Esophagus (tissue), 2 donors: ENCODE measurements at regions not wholly inside any gene's neighbourhood (a gene's known extent, or its start where the extent isn't known, plus 50 kb on each side); places are given as distances from the start of the nearest gene placed in this dataset.

ENCODE experiments used
- H3K27ac ChIP-seq, 2 donors: one replicate each; pipeline ENCODE4 v1.5.1; 2013; ENCODE audit warnings: low read depth in 2 of 2, mild to moderate bottlenecking in 2 of 2, inconsistent platforms in 1 of 2, low read length in 1 of 2, moderate library complexity in 1 of 2
- H3K27me3 ChIP-seq, 2 donors: one replicate each; pipeline ENCODE4 v1.6.1; 2013; ENCODE audit warnings: low read length in 2 of 2, control low read depth in 1 of 2, mild to moderate bottlenecking in 1 of 2; ENCODE audit not compliant: insufficient read depth in 2 of 2, control insufficient read depth in 1 of 2
- H3K36me3 ChIP-seq, 2 donors: one replicate each; pipeline ENCODE4 v1.6.1; 2013; ENCODE audit warnings: low read length in 1 of 2; ENCODE audit not compliant: control insufficient read depth in 2 of 2, insufficient read depth in 2 of 2
- H3K4me1 ChIP-seq, 2 donors: one replicate each; pipeline ENCODE4 v1.6.1; 2013; ENCODE audit warnings: low read length in 1 of 2; ENCODE audit not compliant: control insufficient read depth in 2 of 2, insufficient read depth in 2 of 2
- H3K4me3 ChIP-seq, 2 donors: one replicate each; pipeline ENCODE4 v1.5.1; 2013; ENCODE audit warnings: low read length in 2 of 2, mild to moderate bottlenecking in 2 of 2, low read depth in 1 of 2, moderate library complexity in 1 of 2
- H3K9me3 ChIP-seq, 2 donors: one replicate each; pipeline ENCODE4 v1.6.1; 2013; ENCODE audit warnings: mild to moderate bottlenecking in 2 of 2, low read depth in 1 of 2, low read length in 1 of 2, moderate library complexity in 1 of 2; ENCODE audit not compliant: control insufficient read depth in 2 of 2, insufficient read depth in 1 of 2
- WGBS, 2 donors: extraction: QIAGEN DNeasy Blood & Tissue Kit; methylation state at CpG; one replicate each; pipeline ENCODE4 v1.1.7; 2013; 5-methylcytosine and 5-hydroxymethylcytosine counted together
- donor health status: healthy with polysubstance abuse.
- donor health status: Bipolar disorder and iron deficiency.

DNA sequence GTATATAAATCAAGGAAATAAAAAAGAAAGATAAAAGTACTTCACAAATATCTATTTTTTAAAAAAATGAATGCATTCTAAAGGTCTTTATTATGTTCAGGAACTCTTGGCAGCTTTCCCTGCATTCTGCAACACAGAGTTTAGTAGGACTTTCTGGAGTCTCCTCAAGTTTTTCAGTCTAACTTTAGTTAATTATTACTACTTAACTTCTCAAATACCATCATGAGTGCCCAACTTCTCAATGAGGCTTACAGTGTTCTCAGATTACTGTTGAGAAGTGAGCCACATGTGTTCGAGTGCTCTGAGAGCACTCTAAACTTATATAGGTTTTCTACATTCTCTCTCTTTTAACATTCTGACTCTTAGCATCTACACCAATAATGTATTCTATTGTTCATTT lies 1852.9 kb upstream of the PCDH10 start:
- Histone ChIP-seq H3K36me3 (no peaks in the 10 kb centered on the region), H3K4me1 (no peaks in the 10 kb centered on the region), H3K9me3 (peaks cover 0 to 2% of the 10 kb centered on the region in 2 donors), H3K4me3 (no peak overlapping the region), H3K27ac (no peak overlapping the region), H3K27me3 (no peaks in the 10 kb centered on the region)
- WGBS, 2 donors, result 61 to 86% methylated on average over 1 of the region's 1 CpG

DNA sequence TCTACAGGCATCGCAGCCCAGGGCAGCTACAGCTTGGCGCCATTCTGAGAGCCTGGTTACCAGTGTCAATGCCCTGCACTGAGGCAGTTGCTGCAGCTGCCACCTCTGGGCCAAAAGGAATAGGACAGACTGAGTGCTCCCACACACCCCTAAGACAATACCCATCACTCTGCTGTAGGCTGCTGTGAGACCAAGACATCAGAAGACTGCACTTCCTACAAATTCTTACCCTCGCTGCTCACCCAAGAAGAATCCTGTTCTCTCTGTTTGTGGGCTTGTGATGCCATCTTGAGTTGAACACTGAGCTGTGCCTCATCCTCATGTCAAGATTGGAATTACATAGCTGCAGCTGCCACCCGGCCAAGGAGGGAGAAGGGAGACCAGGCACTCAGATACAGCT lies 1847.0 kb upstream of the PCDH10 start:
- no peaks in the 10 kb centered on the region for H3K4me1 ChIP-seq
- H3K4me3 ChIP-seq, result no peak overlapping the region
- no peaks in the 10 kb centered on the region for H3K9me3 ChIP-seq
- H3K36me3 ChIP-seq, result no peaks in the 10 kb centered on the region
- no peaks in the 10 kb centered on the region for H3K27me3 ChIP-seq
- 79 to 85% methylated on average over 4 of the region's 4 CpGs for WGBS, 2 donors
- H3K27ac ChIP-seq, result no peak overlapping the region

DNA sequence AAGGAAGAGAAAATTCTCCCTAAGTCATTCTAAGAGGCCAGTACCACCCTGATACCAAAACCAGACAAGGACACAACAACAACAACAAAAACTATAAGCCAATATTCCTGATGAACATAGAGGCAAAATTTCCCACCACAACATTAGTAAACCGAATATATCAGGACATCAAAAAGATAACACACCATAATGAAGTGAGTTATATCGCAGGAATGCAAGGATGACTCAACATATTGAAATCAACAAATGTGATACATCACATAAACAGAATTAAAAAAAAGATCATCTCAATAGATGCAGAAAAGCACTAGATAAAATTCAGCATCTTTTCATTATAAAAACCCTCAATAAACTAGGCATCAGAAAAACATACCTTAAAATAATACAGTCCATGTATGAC lies 1844.4 kb upstream of the PCDH10 start:
- WGBS, 2 donors, result 91 to 92% methylated on average over 2 of the region's 2 CpGs
- Histone ChIP-seq H3K9me3 (no peaks in the 10 kb centered on the region), H3K36me3 (no peaks in the 10 kb centered on the region), H3K27ac (no peak overlapping the region), H3K27me3 (no peaks in the 10 kb centered on the region), H3K4me3 (no peak overlapping the region), H3K4me1 (no peaks in the 10 kb centered on the region)

DNA sequence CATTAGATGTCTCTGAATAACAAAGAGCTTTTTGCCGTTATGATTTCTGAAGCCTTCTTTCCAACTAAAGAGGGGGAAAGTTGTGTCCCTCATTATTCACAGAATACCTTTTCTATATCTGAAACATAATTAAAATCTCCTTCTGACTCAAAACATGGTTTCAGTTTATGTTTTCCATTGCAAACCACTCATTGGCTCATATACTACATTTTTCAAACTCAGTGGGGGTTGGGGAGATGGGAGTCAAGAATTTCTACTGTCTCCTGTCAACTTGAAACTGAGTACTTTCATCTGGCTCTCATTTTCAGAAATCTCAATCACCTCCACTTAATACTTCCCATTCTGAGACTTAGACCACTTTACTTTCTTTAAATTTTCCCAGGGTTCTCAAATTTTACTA lies 1839.5 kb upstream of the PCDH10 start:
- Histone ChIP-seq H3K4me1 (no peaks in the 10 kb centered on the region), H3K27me3 (no peaks in the 10 kb centered on the region), H3K4me3 (no peak overlapping the region), H3K9me3 (no peaks in the 10 kb centered on the region), H3K36me3 (no peaks in the 10 kb centered on the region), H3K27ac (no peak overlapping the region)
- WGBS, 2 donors, result 89% methylated on average over 1 of the region's 1 CpG

DNA sequence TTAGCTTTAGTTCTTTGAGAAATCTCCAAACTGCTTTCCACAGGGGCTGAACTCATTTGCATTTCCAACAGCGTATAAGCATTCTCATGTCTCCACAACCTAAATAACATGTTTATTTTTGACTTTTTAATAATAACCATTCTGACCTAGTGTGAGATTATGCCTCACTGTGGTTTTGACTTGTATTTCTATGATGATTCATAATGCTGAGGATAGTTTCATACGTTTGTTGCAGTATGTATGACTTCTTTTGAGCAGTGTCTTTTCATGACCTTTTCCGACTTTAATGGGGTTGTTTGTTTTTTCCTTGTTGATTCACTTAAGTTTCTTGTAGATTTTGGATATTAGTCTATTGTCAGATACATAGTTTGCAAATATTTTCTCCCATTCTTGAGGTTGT lies 1833.0 kb upstream of the PCDH10 start:
- WGBS, 2 donors, result 74 to 81% methylated on average over 3 of the region's 3 CpGs
- no peak overlapping the region for H3K27ac ChIP-seq
- H3K27me3 ChIP-seq, result no peaks in the 10 kb centered on the region
- H3K4me1 ChIP-seq, result no peaks in the 10 kb centered on the region
- no peak overlapping the region for H3K4me3 ChIP-seq
- H3K36me3 ChIP-seq, result no peaks in the 10 kb centered on the region
- no peaks in the 10 kb centered on the region for H3K9me3 ChIP-seq

DNA sequence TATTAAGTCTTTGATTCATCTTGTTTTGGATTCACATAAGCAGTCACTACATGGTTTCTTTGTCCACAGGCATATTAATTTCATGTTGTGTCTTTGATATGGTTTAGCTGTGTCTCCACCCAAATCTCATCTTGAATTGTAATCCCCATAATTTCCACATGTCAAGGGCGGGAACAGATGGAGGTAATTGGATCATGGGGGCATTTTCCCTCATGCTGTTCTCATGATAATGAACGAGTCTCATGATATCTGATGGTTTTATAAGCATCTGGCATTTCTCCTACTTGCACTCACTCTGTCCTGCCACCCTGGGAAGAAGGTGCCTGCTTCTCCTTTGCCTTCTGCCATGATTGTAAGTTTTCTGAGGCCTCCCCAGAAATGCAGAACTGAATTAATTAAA lies 1811.2 kb upstream of the PCDH10 start:
- Histone ChIP-seq H3K4me3 (no peak overlapping the region), H3K27ac (no peak overlapping the region), H3K4me1 (no peaks in the 10 kb centered on the region), H3K27me3 (no peaks in the 10 kb centered on the region), H3K36me3 (no peaks in the 10 kb centered on the region), H3K9me3 (no peaks in the 10 kb centered on the region)
- WGBS, 2 donors, result 64 to 72% methylated on average over 2 of the region's 2 CpGs

DNA sequence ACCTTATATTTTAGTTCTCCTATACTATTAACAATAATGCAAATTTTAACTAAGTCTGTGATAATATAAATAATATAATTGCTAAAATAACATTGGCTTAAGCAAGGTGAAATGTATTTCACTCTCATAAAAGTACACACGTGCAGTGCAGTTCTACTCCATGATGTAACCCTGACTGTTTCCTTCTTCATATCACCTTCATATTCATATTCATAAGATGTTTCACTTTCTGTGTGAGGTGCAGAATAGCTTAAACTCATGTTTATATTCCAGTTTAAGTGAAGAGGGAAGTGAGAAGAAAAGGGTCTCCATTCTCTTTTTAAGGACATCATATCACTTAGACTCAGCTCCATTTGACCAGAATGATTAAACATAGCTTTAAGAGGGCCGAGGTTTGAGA lies 1810.0 kb upstream of the PCDH10 start:
- no peak overlapping the region for H3K4me3 ChIP-seq
- no peak overlapping the region for H3K27ac ChIP-seq
- H3K27me3 ChIP-seq, result no peaks in the 10 kb centered on the region
- no peaks in the 10 kb centered on the region for H3K9me3 ChIP-seq
- 76 to 77% methylated on average over 2 of the region's 2 CpGs for WGBS, 2 donors
- no peaks in the 10 kb centered on the region for H3K36me3 ChIP-seq
- no peaks in the 10 kb centered on the region for H3K4me1 ChIP-seq

DNA sequence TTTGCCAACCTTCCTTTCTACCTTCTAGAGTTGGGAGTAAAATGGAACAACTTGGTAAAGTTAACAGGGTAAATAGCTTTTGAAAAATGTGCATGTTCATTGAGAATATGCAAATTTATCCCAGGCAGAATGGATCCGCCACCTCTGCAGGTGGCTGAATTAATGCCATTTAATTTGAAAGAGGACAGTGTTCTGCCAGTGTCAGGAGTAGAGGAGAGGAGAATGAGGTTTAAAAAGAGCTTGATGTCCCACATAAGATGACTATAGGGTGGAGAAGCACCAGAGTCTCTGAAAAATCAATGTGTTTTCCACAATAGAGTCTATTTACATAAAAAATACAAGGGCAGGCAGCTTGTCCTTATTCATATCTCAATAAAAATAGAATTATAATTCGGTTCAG lies 1804.3 kb upstream of the PCDH10 start:
- 72 to 77% methylated on average over 2 of the region's 2 CpGs for WGBS, 2 donors
- no peaks in the 10 kb centered on the region for H3K27me3 ChIP-seq
- no peak overlapping the region for H3K27ac ChIP-seq
- no peak overlapping the region for H3K4me3 ChIP-seq
- no peaks in the 10 kb centered on the region for H3K9me3 ChIP-seq
- no peaks in the 10 kb centered on the region for H3K36me3 ChIP-seq
- H3K4me1 ChIP-seq, result no peaks in the 10 kb centered on the region

DNA sequence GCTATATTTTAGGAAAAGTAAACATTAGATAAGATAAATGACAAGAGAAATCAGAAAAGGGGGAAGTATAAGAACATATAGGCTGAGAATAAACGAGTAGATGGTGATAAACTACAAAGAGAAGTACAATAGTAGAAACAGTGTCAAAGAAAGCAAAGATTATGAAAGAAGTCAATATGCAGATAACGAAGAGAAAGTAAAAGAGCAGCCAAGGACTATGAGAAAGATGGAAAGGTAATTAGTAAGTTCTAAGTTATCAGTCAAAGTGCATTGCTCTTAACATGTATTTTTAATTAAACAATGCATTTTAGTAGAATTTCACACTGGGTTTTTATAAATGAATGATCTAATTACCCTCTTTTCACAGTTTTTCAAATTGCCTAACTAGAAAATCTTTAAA lies 1801.3 kb upstream of the PCDH10 start:
- no peaks in the 10 kb centered on the region for H3K9me3 ChIP-seq
- no peaks in the 10 kb centered on the region for H3K4me1 ChIP-seq
- no peak overlapping the region for H3K27ac ChIP-seq
- 45 to 52% methylated on average over 2 of the region's 2 CpGs for WGBS, 2 donors
- H3K36me3 ChIP-seq, result no peaks in the 10 kb centered on the region
- no peak overlapping the region for H3K4me3 ChIP-seq
- H3K27me3 ChIP-seq, result no peaks in the 10 kb centered on the region

DNA sequence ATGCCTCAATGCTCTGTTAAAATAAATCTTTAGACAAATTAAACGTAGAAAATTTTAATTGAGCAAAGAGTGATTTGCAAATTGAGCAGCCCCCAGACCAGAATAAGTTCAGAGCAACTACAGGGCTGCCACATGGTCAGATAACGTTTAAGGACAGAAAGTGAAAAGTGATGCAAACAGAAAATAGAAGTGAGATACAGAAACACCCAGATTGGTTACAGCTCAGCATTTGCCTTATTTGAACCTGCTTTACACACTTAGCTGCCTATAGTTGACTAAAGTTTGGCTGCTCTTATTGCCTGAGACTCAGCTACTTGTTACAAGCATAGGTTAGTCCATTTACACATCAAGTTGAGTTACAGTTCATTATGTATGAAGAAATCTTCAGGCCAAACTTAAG lies 1800.8 kb upstream of the PCDH10 start:
- no peaks in the 10 kb centered on the region for H3K4me1 ChIP-seq
- H3K27me3 ChIP-seq, result no peaks in the 10 kb centered on the region
- H3K27ac ChIP-seq, result no peak overlapping the region
- no peak overlapping the region for H3K4me3 ChIP-seq
- no peaks in the 10 kb centered on the region for H3K36me3 ChIP-seq
- 52 to 68% methylated on average over 2 of the region's 2 CpGs for WGBS, 2 donors
- no peaks in the 10 kb centered on the region for H3K9me3 ChIP-seq
